SK-N-SH (cell line): ENCODE measurements at regions not wholly inside any gene's neighbourhood (a gene's known extent, or its start where the extent isn't known, plus 50 kb on each side); places are given as distances from the start of the nearest gene placed in this dataset.
A peak's percentile ranks its signal among the peaks of the same experiment; 100 is the strongest.

Experiments
- CTCF ChIA-PET: fragments of 300-600, 350-600 bp; formaldehyde crosslinking; extraction: SDS; loops from one replicate; lab custom pipeline; 2021; lab: Yijun Ruan, JAX
- POLR2A ChIA-PET: fragments of 350-600 bp; sonication (Branson Sonifier 250); formaldehyde crosslinking; extraction: SDS; loops from one replicate; lab custom pipeline; 2020; ENCODE audit warnings: antibody characterized with exemption, inconsistent platforms; lab: Yijun Ruan, JAX
- DNase-seq: peaks from one replicate; pipeline ENCODE4 v3.0.0; 2012
- H2AFZ ChIP-seq: fragments of 200-600 bp; sonication (generic); 2 replicates; pipeline ENCODE4 v1.8.1; 2016; ENCODE audit warnings: antibody characterized with exemption, mild to moderate bottlenecking, low read depth
- H3F3A ChIP-seq: fragments of 200-600 bp; sonication (generic); replicated peaks from 2 replicates; pipeline ENCODE3; 2016; ENCODE audit warnings: antibody characterized with exemption, mild to moderate bottlenecking; ENCODE audit not compliant: insufficient read depth
- H3K27ac ChIP-seq, 2 experiments: fragments of 200-500 bp in 1 of 2; fragments of 200-600 bp in 1 of 2; sonication (Bioruptor generic) in 1 of 2; sonication (generic), shearing (Covaris generic) in 1 of 2; 2 replicates each; pipeline versions ENCODE4 v1.5.1 to v1.6.1; 2014 to 2016; ENCODE audit warnings: low read depth in 2 of 2, inconsistent platforms in 1 of 2, low read length in 1 of 2, mild to moderate bottlenecking in 1 of 2, mixed read lengths in 1 of 2
- H3K27me3 ChIP-seq: fragments of 200-600 bp; sonication (generic), shearing (Covaris generic); 2 replicates; pipeline ENCODE4 v1.6.1; 2016; ENCODE audit warnings: mixed run types; ENCODE audit not compliant: insufficient read depth
- H3K36me3 ChIP-seq, 2 experiments: fragments of 200-500 bp in 1 of 2; fragments of 200-600 bp in 1 of 2; sonication (Bioruptor generic) in 1 of 2; sonication (generic) in 1 of 2; replicated peaks in 1 of 2; 2 replicates each; pipeline versions ENCODE3 to v1.5.1; 2014 to 2016; ENCODE audit warnings: low read length in 1 of 2, mild to moderate bottlenecking in 1 of 2; ENCODE audit not compliant: insufficient read depth in 2 of 2, control insufficient read depth in 1 of 2
- H3K4me1 ChIP-seq, 2 experiments: fragments of 200-500 bp in 1 of 2; fragments of 200-600 bp in 1 of 2; sonication (Bioruptor generic) in 1 of 2; sonication (generic), shearing (Covaris generic) in 1 of 2; 2 replicates each; pipeline versions ENCODE4 v1.5.1 to v1.6.1; 2014 to 2016; ENCODE audit warnings: low read depth in 1 of 2, low read length in 1 of 2, mixed run types in 1 of 2; ENCODE audit not compliant: insufficient read depth in 2 of 2, control insufficient read depth in 1 of 2
- H3K4me2 ChIP-seq: fragments of 200-600 bp; sonication (generic), shearing (Covaris generic); 2 replicates; pipeline ENCODE4 v1.6.1; 2017; ENCODE audit warnings: mixed run types
- H3K4me3 ChIP-seq, 2 experiments: fragments of 200-500 bp in 1 of 2; fragments of 200-600 bp in 1 of 2; sonication (Bioruptor generic) in 1 of 2; sonication (generic), shearing (Covaris generic) in 1 of 2; 2 replicates each; pipeline versions ENCODE4 v1.5.1 to v1.8.1; 2014 to 2016; ENCODE audit warnings: low read depth in 2 of 2, inconsistent platforms in 1 of 2, low read length in 1 of 2, mild to moderate bottlenecking in 1 of 2, mixed read lengths in 1 of 2, moderate library complexity in 1 of 2
- H3K79me2 ChIP-seq: fragments of 200-600 bp; sonication (generic); 2 replicates; pipeline ENCODE4 v1.8.1; 2017; ENCODE audit warnings: mild to moderate bottlenecking; ENCODE audit not compliant: insufficient read depth
- H3K9ac ChIP-seq: fragments of 200-600 bp; sonication (generic); 2 replicates; pipeline ENCODE4 v1.6.1; 2017; ENCODE audit warnings: mixed run types
- H3K9me2 ChIP-seq: fragments of 200-600 bp; sonication (generic); 2 replicates; pipeline ENCODE4 v1.6.1; 2017; ENCODE audit warnings: mixed run types
- H3K9me3 ChIP-seq: fragments of 200-600 bp; sonication (generic); 2 replicates; pipeline ENCODE4 v1.6.1; 2017; ENCODE audit warnings: mixed run types, mild to moderate bottlenecking, moderate library complexity
- H4K20me1 ChIP-seq: fragments of 200-600 bp; sonication (generic); 2 replicates; pipeline ENCODE4 v1.6.1; 2017; ENCODE audit warnings: mild to moderate bottlenecking, mixed run types; ENCODE audit not compliant: insufficient read depth
- FOSL2 ChIP-seq: IDR thresholded peaks from 2 replicates; pipeline ENCODE4 v1.4.0; 2012; ENCODE audit warnings: low read depth, mild to moderate bottlenecking, moderate library complexity, borderline replicate concordance
- FOXJ3 ChIP-seq: sonication (generic); formaldehyde crosslinking; IDR thresholded peaks from 2 replicates; pipeline ENCODE4 v1.5.1; 2020; ENCODE audit warnings: mild to moderate bottlenecking, missing genetic modification reagents
- GATA2 ChIP-seq: sonication (generic); formaldehyde crosslinking; IDR thresholded peaks from 2 replicates; pipeline ENCODE4 v1.5.0; 2020; ENCODE audit warnings: mild to moderate bottlenecking, missing genetic modification reagents
- JUND ChIP-seq: IDR thresholded peaks from 2 replicates; pipeline ENCODE4 v1.4.0; 2012
- NRF1 ChIP-seq: IDR thresholded peaks from 2 replicates; pipeline ENCODE4 v1.6.1; 2012; ENCODE audit warnings: low read depth, mild to moderate bottlenecking, low read length
- PBX3 ChIP-seq: IDR thresholded peaks from 2 replicates; pipeline ENCODE4; 2012
- RCOR1 ChIP-seq: fragments of 150-350 bp; IDR thresholded peaks from 2 replicates; pipeline ENCODE4 v1.6.1; 2017; ENCODE audit warnings: antibody characterized with exemption, low read length
- REST ChIP-seq: IDR thresholded peaks from 2 replicates; pipeline ENCODE4 v1.6.1; 2012; ENCODE audit warnings: mild to moderate bottlenecking, low read depth, low read length, moderate library complexity
- RXRA ChIP-seq: IDR thresholded peaks from 2 replicates; pipeline ENCODE4 v1.4.0; 2012; ENCODE audit warnings: low read depth, mild to moderate bottlenecking, borderline replicate concordance
- WGBS: methylation state at CpG from one replicate; pipeline ENCODE4 v1.1.6; 2017; ENCODE audit warnings: low lambda C conversion rate; 5-methylcytosine and 5-hydroxymethylcytosine counted together

- Histone ChIP-seq H3K9me2 (no peaks in the 10 kb centered on the region), H3K4me3 (no peak overlapping the region), H3K9me3 (no peaks in the 10 kb centered on the region), H3K36me3 (no peaks in the 10 kb centered on the region), H3K9ac (no peak overlapping the region), H2AFZ (no peak overlapping the region), H3K27me3 (no peaks in the 10 kb centered on the region), H3K79me2 (no peaks in the 10 kb centered on the region), H3K4me2 (no peak overlapping the region), H3K4me1 (peaks cover 0 to 8% of the 10 kb centered on the region in 2 experiments; a peak in 2 of 4 replicates), H3K27ac (no peak overlapping the region), H3F3A (no peaks in the 10 kb centered on the region), H4K20me1 (no peaks in the 10 kb centered on the region)
- CTCF ChIA-PET, result no interaction called here
- TF ChIP-seq RCOR1 (no peak), GATA2 (no peak), NRF1 (no peak), REST (no peak), FOXJ3 (CRISPR knock-in tag) (no peak)
- POLR2A ChIA-PET, result no interaction called here
- WGBS, result 88% methylated on average over 1 of the region's 1 CpG
- no peak for DNase-seq
Measured at GRCh38 chr3:171949554-171949953, 89.8 kb upstream of the FNDC3B start.

- no peaks in the 10 kb centered on the region for H4K20me1 ChIP-seq
- no peak overlapping the region for H3K9ac ChIP-seq
- H3K9me3 ChIP-seq, result no peaks in the 10 kb centered on the region
- DNase-seq, result peak; percentile 14
- H3K27me3 ChIP-seq, result no peaks in the 10 kb centered on the region
- WGBS, result 29% methylated on average over 1 of the region's 1 CpG
- TF ChIP-seq JUND, result peak; percentile 34
- peak; percentile 37 for TF ChIP-seq PBX3
- TF ChIP-seq FOSL2, result peak; percentile 44; the same call in 1 of the 2 replicates
- TF ChIP-seq RCOR1, result no peak
- TF ChIP-seq RXRA, result no peak
- H3K4me1 ChIP-seq, result peaks cover 0 to 8% of the 10 kb centered on the region in 2 experiments; a peak in 3 of 4 replicates
- no peaks in the 10 kb centered on the region for H3K9me2 ChIP-seq
- ChIA-PET CTCF (no interaction called here), POLR2A (no interaction called here)
- H3K79me2 ChIP-seq, result no peaks in the 10 kb centered on the region
- H2AFZ ChIP-seq, result peak overlapping the region; percentile 0; the same call in 1 of the 2 replicates
- no peak overlapping the region for H3K4me2 ChIP-seq
- no peak overlapping the region for H3K4me3 ChIP-seq
- H3F3A ChIP-seq, result no peaks in the 10 kb centered on the region
- no peaks in the 10 kb centered on the region for H3K36me3 ChIP-seq
- no peak overlapping the region for H3K27ac ChIP-seq
Measured at GRCh38 chr3:171950373-171950772, 89.0 kb upstream of the FNDC3B start.
